ENCODE measurements at regions not wholly inside any gene's neighbourhood (a gene's known extent, or its start where the extent isn't known, plus 50 kb on each side); places are given as distances from the start of the nearest gene placed in this dataset.

- DNase-seq (ENCODE audit: low spot score) = no peak
These were observed 293.8 kb downstream of the NOVA1 start for GRCh38 chr14:26304056-26304455.

DNA sequence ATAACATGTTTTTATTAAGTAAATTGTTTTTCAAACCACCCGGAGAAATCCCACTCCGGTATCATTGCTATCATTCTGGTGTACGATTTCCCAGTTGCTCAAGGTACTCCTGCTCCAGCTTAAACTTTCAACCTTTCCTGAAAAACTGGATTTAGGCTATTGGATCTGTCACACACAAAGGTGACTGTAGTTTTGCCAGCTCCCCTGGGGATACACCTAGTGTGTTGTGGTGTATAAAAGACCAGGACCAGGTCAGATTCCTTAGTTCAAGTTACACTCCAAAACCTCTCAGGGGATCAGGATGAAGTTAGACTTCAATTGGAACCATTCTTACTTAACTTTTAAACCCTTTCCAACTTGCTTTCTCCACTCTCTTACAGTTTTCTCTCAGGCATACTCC, 303.9 kb downstream of the NOVA1 start:
- no peak for DNase-seq (ENCODE audit: low spot score)

DNA sequence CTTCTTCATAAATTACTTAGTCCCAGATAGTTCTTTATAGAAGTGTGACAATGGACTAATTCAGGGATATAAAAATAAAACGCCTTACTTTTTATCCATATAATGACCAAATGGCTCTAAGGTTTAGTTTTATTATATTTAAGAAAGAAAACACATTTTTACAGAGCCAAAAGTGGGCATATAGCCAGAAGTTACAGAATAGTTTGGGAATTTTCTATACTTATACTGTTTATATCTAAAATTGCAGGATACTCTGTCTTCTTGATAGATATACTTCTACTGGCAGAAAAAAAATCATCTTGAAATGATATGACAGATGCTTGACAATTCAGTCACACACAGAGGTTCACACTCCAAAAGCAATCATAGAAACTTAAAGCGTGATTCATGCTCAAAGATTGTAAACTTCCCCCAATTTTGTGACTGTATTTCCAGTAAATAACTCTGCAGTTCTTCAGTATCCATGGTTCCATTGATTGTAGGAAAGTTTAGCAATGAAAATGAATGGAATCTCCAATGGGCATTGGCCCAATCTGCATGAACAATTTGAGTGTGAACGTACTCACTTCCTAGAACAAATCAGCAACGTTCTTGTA, 307.8 kb downstream of the NOVA1 start:
- DNase-seq (ENCODE audit: low spot score) = no peak

DNA sequence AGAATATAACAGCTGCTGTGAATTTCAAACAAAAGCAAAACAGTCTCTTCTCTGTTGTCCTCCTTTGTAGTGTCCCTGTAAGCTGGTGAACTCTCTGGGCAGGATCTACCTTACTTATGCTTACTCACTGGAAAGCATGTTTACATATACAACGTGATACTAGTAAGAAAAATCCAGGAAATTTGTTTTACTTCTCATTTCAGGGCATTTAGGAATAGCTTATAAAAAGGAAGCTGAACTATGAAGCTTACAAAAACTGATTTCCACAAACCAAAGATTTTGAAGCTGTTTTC, 311.0 kb downstream of the NOVA1 start:
- DNase-seq (ENCODE audit: low spot score) = peak; percentile 18

DNA sequence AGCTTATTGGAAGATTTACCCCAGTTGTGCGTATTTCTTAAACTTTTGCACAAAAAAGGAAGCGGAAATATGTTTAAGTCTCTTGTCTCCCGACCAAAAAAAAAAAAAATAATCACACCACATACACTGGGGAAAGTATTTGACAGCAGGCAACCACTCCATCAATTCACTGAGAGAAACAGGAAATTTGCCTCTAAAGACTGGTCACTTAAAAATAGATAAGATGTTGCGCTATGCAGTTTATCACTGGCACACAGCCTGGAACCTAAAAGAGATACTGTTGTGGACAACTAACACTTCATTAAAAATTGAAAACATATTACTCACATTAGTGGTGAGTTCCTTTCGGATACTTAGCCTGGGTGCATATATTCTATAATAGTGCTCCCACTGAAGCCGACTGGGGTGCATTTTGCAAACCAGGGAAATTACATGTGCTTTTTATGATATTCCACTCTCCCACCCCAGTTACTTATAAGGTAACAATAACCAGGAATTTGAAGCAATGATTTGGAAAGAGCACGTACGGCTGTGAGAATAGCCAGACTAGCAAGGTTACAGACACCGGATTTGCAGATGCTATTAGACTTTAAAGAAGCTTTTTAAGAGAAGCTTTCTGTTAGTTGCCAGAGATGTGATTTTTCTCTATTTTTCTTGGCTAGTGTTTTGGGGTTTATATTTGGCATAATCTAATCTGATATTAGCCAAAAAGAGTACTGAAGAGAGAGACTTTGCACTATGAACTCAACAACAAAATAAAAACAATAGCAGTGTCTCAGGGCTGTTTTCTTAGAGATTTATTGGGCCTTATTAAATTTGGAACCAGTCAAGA, 311.5 kb downstream of the NOVA1 start:
- no peak for DNase-seq (ENCODE audit: low spot score)

DNA sequence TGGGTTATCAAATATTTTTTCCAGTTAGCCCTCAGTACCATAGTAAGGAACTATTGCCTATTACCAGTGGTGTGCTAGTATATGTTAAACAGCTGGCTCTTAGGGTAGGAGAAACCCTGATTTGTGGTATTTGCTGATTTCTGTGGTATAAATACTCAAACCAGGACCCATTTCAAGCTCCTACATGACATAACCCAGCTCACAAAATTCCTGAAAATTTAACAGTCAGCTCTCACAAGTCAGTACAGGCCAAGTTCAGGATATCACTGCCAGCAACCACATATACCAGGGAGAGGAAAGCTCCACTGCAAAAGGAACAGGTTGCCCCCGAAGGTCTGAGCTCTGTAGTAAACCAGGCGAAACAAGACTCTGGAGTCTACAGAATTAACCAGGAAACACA, 315.3 kb downstream of the NOVA1 start:
- DNase-seq (ENCODE audit: low spot score) = no peak

- DNase-seq (ENCODE audit: low spot score) = peak; percentile 43
These were observed 315.8 kb downstream of the NOVA1 start for GRCh38 chr14:26282011-26282410.

DNA sequence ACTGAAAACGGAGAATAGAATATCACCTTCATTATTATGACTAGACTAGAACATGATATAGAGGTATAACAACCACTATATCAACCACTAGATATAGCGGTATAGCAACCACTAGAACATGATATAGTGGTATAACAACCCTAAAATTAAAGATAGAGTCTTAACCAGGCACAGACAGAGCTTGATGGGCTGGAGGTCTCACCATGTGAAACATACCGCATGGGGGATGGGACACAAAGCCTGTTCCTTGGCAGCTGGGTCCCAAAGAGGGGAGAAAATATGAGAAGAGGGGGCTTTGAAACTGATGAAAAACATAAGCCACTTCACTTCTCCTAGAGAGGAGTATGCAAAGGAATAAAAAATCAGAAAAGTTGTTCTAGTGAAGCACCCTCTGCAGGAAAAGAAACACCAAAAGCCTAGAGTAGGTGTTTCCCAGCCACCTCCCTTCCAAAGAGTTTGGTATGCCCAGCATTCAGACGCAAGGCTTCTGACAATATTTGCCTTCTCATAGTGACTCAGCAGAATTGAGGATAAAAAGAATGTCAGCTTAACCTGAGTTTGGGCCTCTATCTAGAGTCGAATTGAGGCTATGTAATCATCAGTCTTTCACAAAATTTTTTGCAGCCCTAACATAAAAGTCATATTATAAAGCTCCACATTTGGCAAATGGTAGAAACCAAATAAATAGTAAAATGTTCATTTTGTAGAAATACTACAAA, 316.4 kb downstream of the NOVA1 start:
- DNase-seq (ENCODE audit: low spot score) = peak; percentile 34

DNA sequence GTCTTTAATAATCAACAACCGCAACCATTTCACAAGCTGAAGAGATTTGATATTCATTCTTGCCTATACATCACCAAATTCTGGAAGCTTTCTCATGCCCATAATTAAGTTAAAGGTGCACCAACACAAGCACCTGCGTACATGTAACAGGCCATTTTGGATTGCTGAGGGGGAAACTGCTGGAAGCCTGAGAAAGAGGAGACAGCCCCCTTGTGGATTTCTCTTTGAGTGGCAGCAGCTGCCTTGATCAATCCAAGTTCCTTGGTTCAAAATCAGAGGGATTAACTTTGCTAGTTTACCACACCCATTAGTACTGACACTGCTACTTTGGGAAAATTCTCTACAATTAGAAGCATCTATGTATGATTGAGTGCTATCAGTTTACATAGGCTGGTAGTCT, 321.1 kb downstream of the NOVA1 start:
- peak; percentile 54 for DNase-seq (ENCODE audit: low spot score)

DNA sequence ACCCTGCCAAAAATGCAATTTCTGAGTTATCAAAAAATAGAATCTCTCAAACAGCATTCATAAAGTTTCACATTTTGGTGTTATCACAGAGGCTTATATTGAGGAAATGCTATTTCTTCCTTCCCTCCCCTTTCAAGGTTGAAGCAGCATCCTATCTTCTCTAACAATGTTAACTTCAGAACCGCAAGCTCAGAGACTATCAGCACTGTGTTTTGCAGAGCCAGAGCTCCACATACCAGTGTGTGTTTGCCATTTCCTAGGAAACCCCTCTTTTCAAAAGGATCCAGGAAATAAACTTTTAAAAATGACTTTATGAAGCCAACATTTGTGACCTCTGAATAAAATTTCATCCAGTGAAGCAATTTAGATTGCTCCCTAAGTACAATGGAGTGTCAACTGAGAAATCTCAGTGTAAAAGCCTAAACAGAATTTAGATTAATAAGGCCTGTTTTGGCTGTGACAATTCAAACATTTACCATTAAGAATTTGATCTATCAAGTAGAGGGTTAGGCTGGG, 332.6 kb downstream of the NOVA1 start:
- DNase-seq (ENCODE audit: low spot score) = no peak

DNA sequence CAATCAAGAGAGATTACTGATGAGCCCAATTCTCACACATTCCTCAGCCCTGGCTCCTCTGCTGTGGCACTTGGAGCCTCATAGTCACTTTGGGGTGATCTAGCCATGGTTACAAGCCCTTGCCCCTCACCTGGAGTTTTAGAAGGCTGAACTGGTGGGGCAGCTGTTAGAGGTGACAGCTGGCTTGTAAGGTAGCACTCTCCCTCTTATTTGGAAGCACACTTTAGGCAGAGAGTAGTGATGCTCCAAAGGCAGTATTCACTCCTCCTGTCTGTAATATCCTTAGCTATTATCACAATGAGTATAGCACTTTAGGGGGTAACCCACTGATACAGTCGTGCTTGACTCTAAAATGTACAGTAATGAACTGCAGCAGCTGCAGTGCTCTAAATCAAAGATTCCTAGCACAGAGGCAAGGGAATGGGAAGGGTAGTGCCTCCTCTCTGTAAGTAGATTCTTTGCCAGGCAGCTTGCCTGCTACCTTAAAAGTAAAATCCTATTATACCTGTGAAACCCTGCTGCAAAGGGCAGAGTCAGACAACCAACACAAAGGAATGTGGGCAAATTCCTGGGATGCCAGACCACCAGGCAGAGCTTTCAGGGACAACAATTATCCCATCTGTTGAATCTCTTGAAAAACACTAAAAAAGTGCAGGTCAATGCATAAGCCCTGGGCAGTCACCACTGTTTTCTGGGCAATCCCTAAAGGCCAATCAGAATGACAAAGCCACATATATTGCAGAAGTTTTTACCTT, 336.3 kb downstream of the NOVA1 start:
- no peak for DNase-seq (ENCODE audit: low spot score)

GRCh38 chr14:26255213-26255612, 342.6 kb downstream of the NOVA1 start:
- peak; percentile 7 for DNase-seq (ENCODE audit: low spot score)

- DNase-seq (ENCODE audit: low spot score) = no peak
These were observed 345.7 kb downstream of the NOVA1 start for GRCh38 chr14:26252176-26252575.

GRCh38 chr14:26233118-26233517, 364.7 kb downstream of the NOVA1 start:
- DNase-seq (ENCODE audit: low spot score) = no peak

DNA sequence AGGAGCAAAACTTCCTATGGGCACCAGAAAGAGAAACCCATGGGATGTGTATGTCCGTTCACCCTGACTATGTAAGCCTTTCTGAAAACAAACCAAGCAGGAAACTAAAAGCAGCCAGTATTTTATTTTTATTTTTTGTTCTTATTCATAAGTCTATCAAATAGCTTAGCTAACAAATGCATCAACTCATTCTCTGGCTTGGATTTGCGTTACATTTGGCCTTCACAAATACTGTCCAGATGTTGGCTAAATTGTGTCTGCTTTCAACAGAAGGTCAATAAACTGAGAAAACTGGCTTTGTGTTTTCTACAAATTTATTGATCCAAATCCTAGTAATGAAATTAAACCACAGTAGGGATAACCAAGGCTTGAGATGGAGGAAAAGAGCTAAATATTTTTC, 379.0 kb downstream of the NOVA1 start:
- DNase-seq (ENCODE audit: low spot score) = no peak

DNA sequence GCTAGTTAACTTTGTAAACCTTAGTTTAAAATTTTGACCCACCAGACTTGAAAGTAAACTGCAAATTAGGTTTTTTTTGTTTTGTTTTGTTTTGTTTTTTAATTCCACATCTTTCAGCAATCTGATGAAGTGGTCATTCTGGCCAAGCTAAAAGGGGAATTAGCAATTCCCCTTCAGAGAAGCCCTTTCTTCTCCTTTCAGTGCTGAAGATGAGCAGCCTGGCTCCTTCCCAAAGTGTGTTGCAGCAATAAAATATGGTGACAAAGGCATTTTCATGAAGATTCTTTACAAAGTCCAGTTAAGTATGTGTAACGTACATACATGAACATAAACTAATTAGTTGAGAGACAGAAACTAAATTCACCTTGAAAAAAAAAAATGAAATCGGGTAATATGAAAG, 380.1 kb downstream of the NOVA1 start:
- peak; percentile 71 for DNase-seq (ENCODE audit: low spot score)

DNA sequence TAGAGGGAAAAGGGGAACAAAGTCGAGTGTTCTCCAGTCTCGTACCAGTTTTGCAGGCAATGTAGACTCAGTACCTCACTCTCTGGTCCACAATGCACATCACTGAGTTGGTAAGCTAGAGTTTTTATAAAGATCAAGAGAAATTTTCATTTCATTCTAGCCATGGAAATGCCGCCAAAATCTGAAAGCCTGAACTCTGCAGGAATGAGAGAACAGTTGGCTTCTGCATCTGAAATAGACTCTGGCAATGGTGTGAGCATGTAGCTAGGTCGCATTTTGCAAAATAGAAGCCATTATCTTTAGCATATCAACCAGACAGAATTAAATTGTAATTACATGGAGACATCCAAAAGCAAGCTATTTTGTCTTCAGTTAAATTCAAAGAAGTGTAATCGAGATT, 381.0 kb downstream of the NOVA1 start:
- DNase-seq (ENCODE audit: low spot score) = no peak

DNA sequence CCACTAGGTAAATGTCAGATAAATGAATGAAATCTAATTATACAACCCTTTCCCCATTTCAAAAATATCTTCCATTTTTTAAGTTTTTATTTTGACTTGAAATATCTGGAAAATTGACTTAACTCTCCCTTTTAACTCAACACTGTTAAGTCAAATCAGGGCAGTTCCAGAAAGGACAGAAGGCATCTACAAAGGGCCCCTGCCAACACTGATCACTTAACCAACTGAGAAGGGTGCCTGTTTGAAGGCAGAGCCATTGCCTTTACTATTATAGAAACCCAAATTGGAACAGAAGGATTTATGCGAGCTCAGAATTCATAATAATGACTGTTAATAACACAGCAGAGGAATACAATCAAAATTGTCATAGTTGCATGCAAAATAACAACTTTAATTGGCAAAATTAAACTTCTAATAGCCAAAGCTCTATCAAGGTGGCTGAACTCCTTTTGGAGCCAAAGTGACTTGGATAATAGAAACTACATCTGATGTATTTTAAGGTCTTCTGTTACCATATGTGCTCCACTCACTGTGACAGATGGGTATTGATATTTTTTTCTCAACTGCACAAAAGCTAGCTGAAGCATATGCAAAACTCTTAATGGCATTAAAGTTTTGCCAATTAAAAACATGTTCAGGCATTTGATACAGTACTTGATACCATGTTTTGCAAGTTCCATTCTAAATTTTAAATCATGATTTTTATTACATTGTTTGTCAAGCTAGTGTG, 383.8 kb downstream of the NOVA1 start:
- DNase-seq (ENCODE audit: low spot score) = no peak

DNA sequence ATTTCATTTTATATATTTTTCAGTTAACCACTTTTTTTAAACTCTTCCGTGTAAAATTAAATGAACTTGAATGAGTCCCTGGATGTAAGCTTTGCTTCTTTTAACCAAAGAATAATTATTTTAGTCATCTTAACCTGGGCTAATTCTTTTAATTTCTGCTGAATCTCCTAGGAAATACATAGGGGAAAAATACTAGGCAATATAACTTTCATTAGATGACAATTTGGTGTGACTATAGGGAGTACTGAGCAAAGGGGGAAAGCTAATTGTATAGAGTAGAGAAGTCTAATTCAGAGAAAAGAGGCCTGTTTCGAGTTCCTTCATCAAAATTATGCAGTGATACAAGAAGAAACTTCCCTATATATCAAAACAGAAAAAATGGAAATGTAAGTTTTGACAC, 388.1 kb downstream of the NOVA1 start:
- DNase-seq (ENCODE audit: low spot score) = no peak

- no peak for DNase-seq (ENCODE audit: low spot score)
These were observed 391.2 kb downstream of the NOVA1 start for GRCh38 chr14:26206640-26207039.

DNA sequence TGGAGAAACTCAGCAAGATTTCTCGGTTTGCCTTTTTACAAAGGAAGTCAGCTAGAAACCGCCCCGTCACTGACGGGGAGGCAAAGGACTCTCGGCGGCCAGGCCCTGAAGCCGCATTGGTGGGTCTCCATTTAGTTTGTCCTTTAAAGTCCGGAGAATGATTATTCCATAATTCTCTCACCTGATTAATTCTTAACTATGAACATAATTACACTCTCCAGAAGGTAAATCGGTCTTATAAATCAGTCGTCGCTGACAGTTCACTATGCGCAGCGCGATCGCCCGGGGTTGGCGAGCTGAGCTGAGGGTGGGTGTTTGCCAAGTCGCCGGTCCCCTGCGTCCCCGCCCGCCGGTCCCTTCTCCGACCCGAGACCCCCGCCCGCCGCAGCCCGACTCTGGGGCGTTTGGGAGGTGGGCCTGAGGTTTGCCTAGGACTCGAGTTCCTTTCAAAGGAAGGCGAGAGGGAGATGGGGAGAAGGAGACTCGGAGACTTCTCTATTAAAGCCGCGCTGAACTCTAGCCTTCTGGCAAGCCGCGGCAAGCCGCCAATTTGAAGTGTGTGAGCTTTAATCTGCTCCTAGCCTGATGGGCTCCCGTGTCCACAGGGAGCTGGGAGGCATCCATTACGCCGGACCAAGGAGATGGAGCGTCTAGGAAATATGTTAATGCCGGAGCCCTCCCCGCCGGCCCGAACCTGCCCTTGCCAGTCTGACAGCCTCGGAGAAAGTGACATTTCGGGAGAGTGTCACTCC, 392.9 kb downstream of the NOVA1 start:
- peak; percentile 29 for DNase-seq (ENCODE audit: low spot score)
